ENCODE measurements at regions not wholly inside any gene's neighbourhood (a gene's known extent, or its start where the extent isn't known, plus 50 kb on each side); places are given as distances from the start of the nearest gene placed in this dataset.

- TF ChIP-seq CTCF (IDR thresholded peaks at IDR 0.05) (no peak), EZH2 (IDR thresholded peaks at IDR 0.05; ENCODE audit: borderline replicate concordance, insufficient read depth, low read depth, low read length, poor library complexity, severe bottlenecking) (no peak)
Observed at GRCh38 chr9:126052791-126053190, 273.8 kb upstream of the MVB12B start.
